CD4-positive, CD25-positive, alpha-beta regulatory T cell (primary cell): ENCODE measurements at regions not wholly inside any gene's neighbourhood (a gene's known extent, or its start where the extent isn't known, plus 50 kb on each side); places are given as distances from the start of the nearest gene placed in this dataset.

Experiments used
- ATAC-seq, 2 donors: fragments of 150-1000 bp; cut with Tn5 transposase; one replicate each; pipeline ENCODE4 v1.10.0; 2021; ENCODE audit warnings: low read depth in 2 of 2, moderate number of reproducible peaks in 2 of 2, moderate library complexity in 1 of 2
- DNase-seq, 3 donors: peaks; one replicate each; pipeline versions ENCODE4 v3.0.0 to v3.0.0-alpha.2; 2012 to 2022; ENCODE audit warnings: mixed read lengths in 1 of 3
- H3K27ac ChIP-seq: one replicate; pipeline ENCODE4 v1.7.0; 2013; ENCODE audit warnings: mild to moderate bottlenecking, low read length; ENCODE audit not compliant: insufficient read depth, poor library complexity, severe bottlenecking
- H3K27me3 ChIP-seq: one replicate; pipeline ENCODE4 v1.7.0; 2013; ENCODE audit warnings: low read length; ENCODE audit not compliant: control insufficient read depth, insufficient read depth
- H3K36me3 ChIP-seq: one replicate; pipeline ENCODE4 v1.7.0; 2013; ENCODE audit warnings: mild to moderate bottlenecking, low read length, moderate library complexity; ENCODE audit not compliant: control insufficient read depth, insufficient read depth
- H3K4me1 ChIP-seq: 2 replicates; pipeline ENCODE4 v1.7.0; 2013; ENCODE audit warnings: mild to moderate bottlenecking, low read length; ENCODE audit not compliant: insufficient read depth, control insufficient read depth, poor library complexity, severe bottlenecking
- H3K4me3 ChIP-seq: one replicate; pipeline ENCODE4 v1.7.0; 2013; ENCODE audit warnings: low read depth, mild to moderate bottlenecking, low read length, moderate library complexity
- H3K9me3 ChIP-seq, 2 experiments: 1 replicate in 1 of 2; 2 replicates in 1 of 2; pipeline ENCODE4 v1.7.0; 2013; ENCODE audit warnings: low read length in 2 of 2, mild to moderate bottlenecking in 1 of 2, moderate library complexity in 1 of 2; ENCODE audit not compliant: control insufficient read depth in 2 of 2
- H3K27ac Mint-ChIP-seq, 3 donors: one replicate each; pipeline ENCODE4 v1.8.0; 2020 to 2022; ENCODE audit warnings: mild to moderate bottlenecking in 3 of 3, mixed read lengths in 3 of 3, moderate library complexity in 2 of 3
- H3K27me3 Mint-ChIP-seq: one replicate; pipeline ENCODE4 v1.8.0; 2022; ENCODE audit warnings: mild to moderate bottlenecking, mixed read lengths
- H3K36me3 Mint-ChIP-seq: one replicate; pipeline ENCODE4 v1.8.0; 2020; ENCODE audit warnings: mixed read lengths
- H3K4me1 Mint-ChIP-seq, 4 donors: one replicate each; pipeline ENCODE4 v1.8.0; 2020 to 2022; ENCODE audit warnings: mixed read lengths in 4 of 4, mild to moderate bottlenecking in 1 of 4
- H3K4me3 Mint-ChIP-seq, 4 donors: one replicate each; pipeline ENCODE4 v1.8.0; 2020 to 2022; ENCODE audit warnings: mild to moderate bottlenecking in 4 of 4, mixed read lengths in 4 of 4, moderate library complexity in 3 of 4
- H3K9me3 Mint-ChIP-seq, 7 donors: one replicate each; pipeline ENCODE4 v1.8.0; 2020 to 2022; ENCODE audit warnings: mixed read lengths in 7 of 7, mild to moderate bottlenecking in 3 of 7, moderate library complexity in 2 of 7

- Mint-ChIP-seq H3K4me3 (no peak overlapping the region), H3K4me1 (peaks cover 13 to 29% (median 16%) of the 10 kb centered on the region in 4 donors), H3K36me3 (peaks cover 3% of the 10 kb centered on the region), H3K27ac (no peak overlapping the region), H3K9me3 (peaks cover 0 to 2% (median 0%) of the 10 kb centered on the region in 7 donors), H3K27me3 (peaks cover 7% of the 10 kb centered on the region)
- DNase-seq (no peak), ATAC-seq (no peak)
- Histone ChIP-seq H3K4me3 (peak overlapping the region; percentile 62), H3K9me3 (no peaks in the 10 kb centered on the region), H3K4me1 (peaks cover 71% of the 10 kb centered on the region), H3K27me3 (no peaks in the 10 kb centered on the region), H3K36me3 (no peaks in the 10 kb centered on the region), H3K27ac (peak overlapping the region; percentile 99)
These were observed 60.3 kb upstream of the EML4 start for GRCh38 chr2:42108852-42109251.

- H3K27me3 ChIP-seq, result no peaks in the 10 kb centered on the region
- no peak overlapping the region for H3K27ac Mint-ChIP-seq
- H3K4me3 Mint-ChIP-seq, result no peak overlapping the region
- peak overlapping the region; percentile 99 for H3K27ac ChIP-seq
- peaks cover 15 to 30% (median 27%) of the 10 kb centered on the region in 4 donors for H3K4me1 Mint-ChIP-seq
- DNase-seq, result no peak
- H3K9me3 ChIP-seq, result no peaks in the 10 kb centered on the region
- peaks cover 0 to 2% (median 0%) of the 10 kb centered on the region in 7 donors for H3K9me3 Mint-ChIP-seq
- no peak for ATAC-seq
- H3K36me3 Mint-ChIP-seq, result peaks cover 3% of the 10 kb centered on the region
- peaks cover 69% of the 10 kb centered on the region for H3K4me1 ChIP-seq
- H3K27me3 Mint-ChIP-seq, result peaks cover 7% of the 10 kb centered on the region
- H3K36me3 ChIP-seq, result no peaks in the 10 kb centered on the region
- no peak overlapping the region for H3K4me3 ChIP-seq
These were observed 59.1 kb upstream of the EML4 start for GRCh38 chr2:42109959-42110640.

DNA sequence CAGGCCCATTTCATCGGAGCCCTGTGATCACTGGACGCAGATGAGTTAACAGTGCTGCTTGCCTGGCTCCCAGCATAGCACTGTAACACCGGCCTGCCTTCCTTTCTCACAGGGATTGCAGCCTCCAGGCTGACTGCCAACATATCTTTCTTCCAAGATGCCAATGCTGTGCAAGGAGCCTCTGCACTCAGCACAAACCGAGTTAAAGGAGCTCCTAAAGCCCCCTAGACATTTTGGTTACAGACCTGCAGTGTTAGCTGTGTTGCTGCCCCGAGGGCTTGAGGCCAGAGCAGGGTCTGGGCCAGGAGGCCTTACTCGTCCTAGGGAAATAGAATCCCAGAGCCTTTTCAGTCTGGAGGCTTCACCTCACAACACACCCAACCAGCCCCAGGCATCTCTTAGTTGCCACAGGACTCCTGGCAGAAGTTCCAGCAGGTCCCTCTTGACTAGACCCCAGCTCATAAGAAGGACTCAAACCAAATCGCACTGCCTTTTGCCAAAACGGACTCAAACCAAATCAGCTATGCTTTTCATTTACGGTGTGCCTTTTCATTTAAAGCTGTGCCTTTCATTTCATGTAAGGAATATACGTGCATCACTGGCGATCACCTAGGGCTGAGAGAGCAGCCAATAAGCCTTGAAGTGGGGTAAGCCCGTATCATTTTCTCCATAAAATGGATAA, 58.4 kb upstream of the EML4 start:
- no peak overlapping the region for H3K27ac Mint-ChIP-seq
- Histone ChIP-seq H3K27me3 (no peaks in the 10 kb centered on the region), H3K27ac (no peak overlapping the region), H3K36me3 (no peaks in the 10 kb centered on the region), H3K4me1 (peaks cover 62% of the 10 kb centered on the region), H3K9me3 (no peaks in the 10 kb centered on the region), H3K4me3 (peak overlapping the region; percentile 17)
- no peaks in the 10 kb centered on the region for H3K9me3 Mint-ChIP-seq
- H3K27me3 Mint-ChIP-seq, result peaks cover 1% of the 10 kb centered on the region
- H3K4me3 Mint-ChIP-seq, result peak overlapping the region in 1 of 4 donors; percentile 13
- DNase-seq, result no peak
- peaks cover 10 to 32% (median 28%) of the 10 kb centered on the region in 4 donors for H3K4me1 Mint-ChIP-seq
- peaks cover 3% of the 10 kb centered on the region for H3K36me3 Mint-ChIP-seq
- ATAC-seq, result no peak

- DNase-seq (no peak), ATAC-seq (no peak)
- Histone ChIP-seq H3K36me3 (no peaks in the 10 kb centered on the region), H3K4me1 (peaks cover 46% of the 10 kb centered on the region), H3K9me3 (no peaks in the 10 kb centered on the region), H3K4me3 (no peak overlapping the region), H3K27me3 (no peaks in the 10 kb centered on the region), H3K27ac (no peak overlapping the region)
- peak overlapping the region in 1 of 4 donors; percentile 70 for H3K4me3 Mint-ChIP-seq
- no peaks in the 10 kb centered on the region for H3K27me3 Mint-ChIP-seq
- peaks cover 12 to 42% (median 35%) of the 10 kb centered on the region in 4 donors for H3K4me1 Mint-ChIP-seq
- peak overlapping the region; percentile 57 to 76 (median 72) for H3K27ac Mint-ChIP-seq
- peaks cover 3% of the 10 kb centered on the region for H3K36me3 Mint-ChIP-seq
- no peaks in the 10 kb centered on the region for H3K9me3 Mint-ChIP-seq
These were observed 56.7 kb upstream of the EML4 start for GRCh38 chr2:42112418-42112817.

DNA sequence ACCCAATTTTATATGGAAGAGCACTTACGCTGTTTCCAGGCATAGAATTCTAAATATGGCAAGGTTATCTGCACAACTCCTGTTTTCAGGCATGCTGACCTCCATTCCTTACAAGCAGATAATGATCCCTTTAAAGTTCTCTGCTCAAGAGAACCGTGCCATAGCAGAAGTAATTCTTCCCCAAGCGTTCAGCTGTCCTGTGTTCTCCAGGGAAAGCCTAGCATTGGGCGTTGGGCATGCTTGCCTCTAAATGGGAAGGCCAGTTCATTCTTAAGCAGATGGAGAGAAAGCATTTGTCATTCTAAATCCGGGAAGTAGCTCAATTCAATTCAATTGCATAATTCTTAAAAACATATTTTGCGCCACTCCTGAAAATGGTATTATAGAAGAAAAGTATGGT, 55.7 kb upstream of the EML4 start:
- peaks cover 21 to 52% (median 40%) of the 10 kb centered on the region in 4 donors for H3K4me1 Mint-ChIP-seq
- no peaks in the 10 kb centered on the region for H3K27me3 Mint-ChIP-seq
- no peak for DNase-seq
- no peak for ATAC-seq
- Histone ChIP-seq H3K27me3 (no peaks in the 10 kb centered on the region), H3K36me3 (no peaks in the 10 kb centered on the region), H3K4me1 (peaks cover 44% of the 10 kb centered on the region), H3K9me3 (no peaks in the 10 kb centered on the region), H3K27ac (no peak overlapping the region), H3K4me3 (no peak overlapping the region)
- H3K27ac Mint-ChIP-seq, result peak overlapping the region in 2 of 3 donors; percentile 23 to 60
- H3K4me3 Mint-ChIP-seq, result no peak overlapping the region
- H3K9me3 Mint-ChIP-seq, result peaks cover 0 to 2% (median 0%) of the 10 kb centered on the region in 7 donors
- peaks cover 3% of the 10 kb centered on the region for H3K36me3 Mint-ChIP-seq

- peaks cover 0 to 2% (median 0%) of the 10 kb centered on the region in 7 donors for H3K9me3 Mint-ChIP-seq
These were observed 55.1 kb upstream of the EML4 start for GRCh38 chr2:42114091-42114490.

DNA sequence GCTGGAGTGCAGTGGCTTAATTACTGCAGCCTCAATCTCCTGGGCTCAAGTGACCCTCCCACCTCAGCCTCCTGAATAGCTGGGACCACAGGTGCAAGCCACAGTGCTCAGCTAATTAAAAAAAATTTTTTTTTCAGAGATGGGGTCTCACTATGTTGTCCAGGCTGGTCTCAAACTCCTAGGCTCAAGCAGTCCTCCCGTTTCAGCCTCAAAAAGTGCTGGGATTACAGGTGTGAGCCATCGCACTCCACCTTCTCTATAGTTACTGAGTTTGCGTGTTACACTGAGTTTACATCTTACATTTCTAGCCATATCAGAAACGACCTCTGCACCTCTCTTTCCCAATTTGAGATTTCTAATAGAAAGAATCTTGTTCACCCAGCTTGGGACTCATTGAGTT, 53.6 kb upstream of the EML4 start:
- H3K4me3 ChIP-seq, result no peak overlapping the region
- Mint-ChIP-seq H3K27ac (peak overlapping the region in 2 of 3 donors; percentile 53 to 57), H3K27me3 (no peaks in the 10 kb centered on the region), H3K36me3 (peaks cover 3% of the 10 kb centered on the region), H3K9me3 (peaks cover 0 to 2% (median 0%) of the 10 kb centered on the region in 7 donors), H3K4me3 (no peak overlapping the region), H3K4me1 (peaks cover 24 to 63% (median 49%) of the 10 kb centered on the region in 4 donors)
- no peaks in the 10 kb centered on the region for H3K9me3 ChIP-seq
- H3K36me3 ChIP-seq, result no peaks in the 10 kb centered on the region
- DNase-seq, result no peak
- no peaks in the 10 kb centered on the region for H3K27me3 ChIP-seq
- peaks cover 28% of the 10 kb centered on the region for H3K4me1 ChIP-seq
- no peak for ATAC-seq
- no peak overlapping the region for H3K27ac ChIP-seq

More at GRCh38 chr2:42114091-42114490, 55.1 kb upstream of the EML4 start:
- Mint-ChIP-seq H3K27ac (peak overlapping the region; percentile 7 to 84 (median 53)), H3K4me3 (peak overlapping the region in 2 of 4 donors; percentile 54 to 59), H3K27me3 (no peaks in the 10 kb centered on the region), H3K4me1 (peaks cover 24 to 59% (median 46%) of the 10 kb centered on the region in 4 donors), H3K36me3 (peaks cover 3% of the 10 kb centered on the region)
- no peak for DNase-seq
- H3K9me3 ChIP-seq, result no peaks in the 10 kb centered on the region
- H3K36me3 ChIP-seq, result no peaks in the 10 kb centered on the region
- H3K4me1 ChIP-seq, result peaks cover 43% of the 10 kb centered on the region
- no peak for ATAC-seq
- no peaks in the 10 kb centered on the region for H3K27me3 ChIP-seq
- H3K4me3 ChIP-seq, result no peak overlapping the region
- H3K27ac ChIP-seq, result no peak overlapping the region
